Panc1 (cell line): ENCODE measurements at regions not wholly inside any gene's neighbourhood (a gene's known extent, or its start where the extent isn't known, plus 50 kb on each side); places are given as distances from the start of the nearest gene placed in this dataset.

Experiments
- POLR2AphosphoS5 ChIP-seq: IDR thresholded peaks from 2 replicates; pipeline ENCODE4 v1.6.1; 2012; ENCODE audit warnings: mild to moderate bottlenecking, low read depth, low read length, moderate library complexity
- SIN3A ChIP-seq: IDR thresholded peaks from 2 replicates; pipeline ENCODE4 v1.6.1; 2012; ENCODE audit warnings: low read depth, mild to moderate bottlenecking, low read length, moderate library complexity, borderline replicate concordance; ENCODE audit not compliant: insufficient read depth
- TCF7L2 ChIP-seq: IDR thresholded peaks from 2 replicates; pipeline ENCODE4 v1.6.1; 2011; ENCODE audit warnings: mild to moderate bottlenecking, low read depth, low read length, inconsistent platforms
- TF ChIP-seq, protein P1 (sequence below), 2 experiments: IDR thresholded peaks; 2 replicates each; pipeline ENCODE4 v1.6.1; 2011 to 2012; ENCODE audit warnings: low read depth in 2 of 2, control low read depth in 1 of 2, low read length in 1 of 2, mild to moderate bottlenecking in 1 of 2, moderate library complexity in 1 of 2; ENCODE audit not compliant: insufficient read depth in 1 of 2
- TF ChIP-seq, protein P2 (sequence below): fragments of 450-650 bp; IDR thresholded peaks from 2 replicates; pipeline ENCODE4 v1.5.1; 2017; ENCODE audit warnings: mild to moderate bottlenecking

- no peak for TF ChIP-seq POLR2AphosphoS5
- TF ChIP-seq, protein P1, sequence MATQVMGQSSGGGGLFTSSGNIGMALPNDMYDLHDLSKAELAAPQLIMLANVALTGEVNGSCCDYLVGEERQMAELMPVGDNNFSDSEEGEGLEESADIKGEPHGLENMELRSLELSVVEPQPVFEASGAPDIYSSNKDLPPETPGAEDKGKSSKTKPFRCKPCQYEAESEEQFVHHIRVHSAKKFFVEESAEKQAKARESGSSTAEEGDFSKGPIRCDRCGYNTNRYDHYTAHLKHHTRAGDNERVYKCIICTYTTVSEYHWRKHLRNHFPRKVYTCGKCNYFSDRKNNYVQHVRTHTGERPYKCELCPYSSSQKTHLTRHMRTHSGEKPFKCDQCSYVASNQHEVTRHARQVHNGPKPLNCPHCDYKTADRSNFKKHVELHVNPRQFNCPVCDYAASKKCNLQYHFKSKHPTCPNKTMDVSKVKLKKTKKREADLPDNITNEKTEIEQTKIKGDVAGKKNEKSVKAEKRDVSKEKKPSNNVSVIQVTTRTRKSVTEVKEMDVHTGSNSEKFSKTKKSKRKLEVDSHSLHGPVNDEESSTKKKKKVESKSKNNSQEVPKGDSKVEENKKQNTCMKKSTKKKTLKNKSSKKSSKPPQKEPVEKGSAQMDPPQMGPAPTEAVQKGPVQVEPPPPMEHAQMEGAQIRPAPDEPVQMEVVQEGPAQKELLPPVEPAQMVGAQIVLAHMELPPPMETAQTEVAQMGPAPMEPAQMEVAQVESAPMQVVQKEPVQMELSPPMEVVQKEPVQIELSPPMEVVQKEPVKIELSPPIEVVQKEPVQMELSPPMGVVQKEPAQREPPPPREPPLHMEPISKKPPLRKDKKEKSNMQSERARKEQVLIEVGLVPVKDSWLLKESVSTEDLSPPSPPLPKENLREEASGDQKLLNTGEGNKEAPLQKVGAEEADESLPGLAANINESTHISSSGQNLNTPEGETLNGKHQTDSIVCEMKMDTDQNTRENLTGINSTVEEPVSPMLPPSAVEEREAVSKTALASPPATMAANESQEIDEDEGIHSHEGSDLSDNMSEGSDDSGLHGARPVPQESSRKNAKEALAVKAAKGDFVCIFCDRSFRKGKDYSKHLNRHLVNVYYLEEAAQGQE (IDR thresholded peaks at IDR 0.05; ENCODE audit: insufficient read depth in 1 of 2, low read depth in 2 of 2, low read length in 1 of 2) = no peak
- TF ChIP-seq, protein P2, sequence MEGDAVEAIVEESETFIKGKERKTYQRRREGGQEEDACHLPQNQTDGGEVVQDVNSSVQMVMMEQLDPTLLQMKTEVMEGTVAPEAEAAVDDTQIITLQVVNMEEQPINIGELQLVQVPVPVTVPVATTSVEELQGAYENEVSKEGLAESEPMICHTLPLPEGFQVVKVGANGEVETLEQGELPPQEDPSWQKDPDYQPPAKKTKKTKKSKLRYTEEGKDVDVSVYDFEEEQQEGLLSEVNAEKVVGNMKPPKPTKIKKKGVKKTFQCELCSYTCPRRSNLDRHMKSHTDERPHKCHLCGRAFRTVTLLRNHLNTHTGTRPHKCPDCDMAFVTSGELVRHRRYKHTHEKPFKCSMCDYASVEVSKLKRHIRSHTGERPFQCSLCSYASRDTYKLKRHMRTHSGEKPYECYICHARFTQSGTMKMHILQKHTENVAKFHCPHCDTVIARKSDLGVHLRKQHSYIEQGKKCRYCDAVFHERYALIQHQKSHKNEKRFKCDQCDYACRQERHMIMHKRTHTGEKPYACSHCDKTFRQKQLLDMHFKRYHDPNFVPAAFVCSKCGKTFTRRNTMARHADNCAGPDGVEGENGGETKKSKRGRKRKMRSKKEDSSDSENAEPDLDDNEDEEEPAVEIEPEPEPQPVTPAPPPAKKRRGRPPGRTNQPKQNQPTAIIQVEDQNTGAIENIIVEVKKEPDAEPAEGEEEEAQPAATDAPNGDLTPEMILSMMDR = no peak
- no peak for TF ChIP-seq SIN3A
- TF ChIP-seq TCF7L2 = no peak
Observed at GRCh38 chr18:42157878-42158277, 202.8 kb downstream of the PIK3C3 start.
